CD14-positive monocyte (primary cell): ENCODE measurements at regions not wholly inside any gene's neighbourhood (a gene's known extent, or its start where the extent isn't known, plus 50 kb on each side); places are given as distances from the start of the nearest gene placed in this dataset.

Experiments used
- DNase-seq, 3 donors: peaks; one replicate each; pipeline ENCODE4 v3.0.0-alpha.2; 2011 to 2022
- H2AFZ ChIP-seq: 2 replicates; pipeline ENCODE4 v1.6.0; 2012; ENCODE audit warnings: mild to moderate bottlenecking, low read depth, low read length, inconsistent platforms; ENCODE audit not compliant: insufficient read depth, poor library complexity, severe bottlenecking
- H3K27ac ChIP-seq, 2 donors: 1 replicate in 1 of 2; 2 replicates in 1 of 2; pipeline ENCODE4 v1.5.1; 2012 to 2013; ENCODE audit warnings: low read length in 2 of 2, control low read depth in 1 of 2, inconsistent platforms in 1 of 2, low read depth in 1 of 2, mild to moderate bottlenecking in 1 of 2
- H3K27me3 ChIP-seq, 2 donors: one replicate each; pipeline versions ENCODE4 v1.6.0 to v1.6.1; 2011 to 2013; ENCODE audit warnings: low read length in 2 of 2; ENCODE audit not compliant: control insufficient read depth in 2 of 2, insufficient read depth in 2 of 2
- H3K36me3 ChIP-seq, 2 donors: replicated peaks in 1 of 2; 1 replicate in 1 of 2; 2 replicates in 1 of 2; pipeline versions ENCODE4 v1.5.1 to v1.6.1; 2012 to 2013; ENCODE audit warnings: low read length in 2 of 2, control low read depth in 1 of 2, inconsistent platforms in 1 of 2, mild to moderate bottlenecking in 1 of 2; ENCODE audit not compliant: insufficient read depth in 2 of 2, control insufficient read depth in 1 of 2
- H3K4me1 ChIP-seq, 2 donors: 1 replicate in 1 of 2; 2 replicates in 1 of 2; pipeline versions ENCODE4 v1.5.1 to v1.6.1; 2012 to 2013; ENCODE audit warnings: low read length in 2 of 2, control low read depth in 1 of 2, inconsistent platforms in 1 of 2, mild to moderate bottlenecking in 1 of 2, moderate library complexity in 1 of 2; ENCODE audit not compliant: insufficient read depth in 2 of 2, control insufficient read depth in 1 of 2
- H3K4me2 ChIP-seq: replicated peaks from 2 replicates; pipeline ENCODE3; 2012; ENCODE audit warnings: low read length, moderate library complexity, mild to moderate bottlenecking; ENCODE audit not compliant: poor library complexity, severe bottlenecking; ENCODE audit errors: extremely low read depth
- H3K4me3 ChIP-seq, 3 experiments: fragments of 200-600 bp in 1 of 3; sonication (generic) in 1 of 3; replicated peaks in 1 of 3; 1 replicate in 2 of 3; 2 replicates in 1 of 3; pipeline ENCODE4 v1.5.1; 2011 to 2013; ENCODE audit warnings: low read length in 3 of 3, mild to moderate bottlenecking in 3 of 3, control low read depth in 2 of 3, low read depth in 2 of 3, inconsistent platforms in 1 of 3, moderate library complexity in 1 of 3
- H3K79me2 ChIP-seq: 2 replicates; pipeline ENCODE4 v1.6.0; 2012; ENCODE audit warnings: mild to moderate bottlenecking, control low read depth, inconsistent platforms, low read length, moderate library complexity; ENCODE audit not compliant: insufficient read depth
- H3K9ac ChIP-seq: 2 replicates; pipeline ENCODE4 v1.6.0; 2017; ENCODE audit warnings: low read length, mild to moderate bottlenecking; ENCODE audit not compliant: insufficient read depth, poor library complexity, severe bottlenecking
- H3K9me3 ChIP-seq, 2 donors: replicated peaks in 1 of 2; 1 replicate in 1 of 2; 2 replicates in 1 of 2; pipeline versions ENCODE4 v1.5.1 to v1.6.1; 2012 to 2013; ENCODE audit warnings: low read length in 2 of 2, control low read depth in 1 of 2; ENCODE audit not compliant: control insufficient read depth in 1 of 2, insufficient read depth in 1 of 2
- H4K20me1 ChIP-seq: 2 replicates; pipeline ENCODE4 v1.6.0; 2012; ENCODE audit warnings: mild to moderate bottlenecking, low read length, control low read depth, moderate library complexity; ENCODE audit not compliant: insufficient read depth
- H3K27ac Mint-ChIP-seq, 7 donors: one replicate each; pipeline ENCODE4 v1.8.0; 2020; ENCODE audit warnings: mild to moderate bottlenecking in 7 of 7, mixed read lengths in 7 of 7, moderate library complexity in 6 of 7, inconsistent platforms in 2 of 7
- H3K27me3 Mint-ChIP-seq, 3 donors: one replicate each; pipeline ENCODE4 v1.8.0; 2021 to 2022; ENCODE audit warnings: low read depth in 3 of 3, mild to moderate bottlenecking in 3 of 3, mixed read lengths in 3 of 3, moderate library complexity in 3 of 3, inconsistent platforms in 1 of 3
- H3K36me3 Mint-ChIP-seq, 2 donors: one replicate each; pipeline ENCODE4 v1.8.0; 2020; ENCODE audit warnings: mixed read lengths in 2 of 2, inconsistent platforms in 1 of 2, mild to moderate bottlenecking in 1 of 2
- H3K4me1 Mint-ChIP-seq: one replicate; pipeline ENCODE4 v1.8.0; 2020; ENCODE audit warnings: mild to moderate bottlenecking, mixed read lengths
- H3K4me3 Mint-ChIP-seq, 2 donors: one replicate each; pipeline ENCODE4 v1.8.0; 2020; ENCODE audit warnings: mild to moderate bottlenecking in 2 of 2, mixed read lengths in 2 of 2, moderate library complexity in 1 of 2
- H3K9me3 Mint-ChIP-seq, 7 donors: one replicate each; pipeline ENCODE4 v1.8.0; 2020 to 2022; ENCODE audit warnings: mixed read lengths in 7 of 7, mild to moderate bottlenecking in 6 of 7, moderate library complexity in 6 of 7, inconsistent platforms in 2 of 7
- CTCF ChIP-seq: fragments of 200-600 bp; IDR thresholded peaks from one replicate; pipeline ENCODE4 v1.8.0; 2022; ENCODE audit warnings: antibody characterized with exemption, mild to moderate bottlenecking
- WGBS: methylation state at CpG from one replicate; pipeline ENCODE4 v1.1.5; 2013; ENCODE audit warnings: missing lambda C conversion rate; ENCODE audit not compliant: insufficient coverage; 5-methylcytosine and 5-hydroxymethylcytosine counted together
- intact Hi-C, 2 donors: fragments of 100-400 bp; cut with micrococcal nuclease; formaldehyde crosslinking; loops; one replicate each; pipeline versions ENCODE4 v1.15.0 to v1.15.1; 2023

- no peak for TF ChIP-seq CTCF
- Mint-ChIP-seq H3K27me3 (peaks cover 5 to 9% (median 8%) of the 10 kb centered on the region in 3 donors), H3K4me3 (no peak overlapping the region), H3K9me3 (peaks cover 0 to 6% (median 1%) of the 10 kb centered on the region in 7 donors), H3K27ac (no peak overlapping the region), H3K36me3 (no peaks in the 10 kb centered on the region), H3K4me1 (no peaks in the 10 kb centered on the region)
- Histone ChIP-seq H3K4me3 (no peak overlapping the region), H3K4me1 (no peaks in the 10 kb centered on the region), H3K36me3 (no peaks in the 10 kb centered on the region), H3K9ac (no peak overlapping the region), H3K27me3 (no peaks in the 10 kb centered on the region), H3K9me3 (no peaks in the 10 kb centered on the region), H2AFZ (no peak overlapping the region), H3K27ac (no peak overlapping the region), H3K79me2 (no peaks in the 10 kb centered on the region), H4K20me1 (no peaks in the 10 kb centered on the region), H3K4me2 (no peak overlapping the region)
- 92% methylated on average over 2 of the region's 6 CpGs for WGBS
- DNase-seq = no peak
- intact Hi-C loops = no loop called here
Observed at GRCh38 chr11:70729949-70730348, 331.6 kb downstream of the CTTN start.

- Mint-ChIP-seq H3K27me3 (peaks cover 5 to 9% (median 6%) of the 10 kb centered on the region in 3 donors), H3K36me3 (no peaks in the 10 kb centered on the region), H3K9me3 (peaks cover 0 to 6% (median 1%) of the 10 kb centered on the region in 7 donors), H3K27ac (no peak overlapping the region), H3K4me3 (no peak overlapping the region), H3K4me1 (no peaks in the 10 kb centered on the region)
- Histone ChIP-seq H3K4me1 (no peaks in the 10 kb centered on the region), H3K4me3 (no peak overlapping the region), H3K27ac (no peak overlapping the region), H2AFZ (no peak overlapping the region), H3K27me3 (no peaks in the 10 kb centered on the region), H3K79me2 (no peaks in the 10 kb centered on the region), H4K20me1 (no peaks in the 10 kb centered on the region), H3K36me3 (no peaks in the 10 kb centered on the region), H3K9ac (no peak overlapping the region), H3K4me2 (no peak overlapping the region), H3K9me3 (no peaks in the 10 kb centered on the region)
- WGBS = 95% methylated on average over 5 of the region's 6 CpGs
- no peak for DNase-seq
- no peak for TF ChIP-seq CTCF
- intact Hi-C loops = no loop called here
Observed at GRCh38 chr11:70730411-70730810, 332.1 kb downstream of the CTTN start.
